Caki2 (cell line): ENCODE measurements at regions not wholly inside any gene's neighbourhood (a gene's known extent, or its start where the extent isn't known, plus 50 kb on each side); places are given as distances from the start of the nearest gene placed in this dataset.
"Not testable (repeated sequence)": the region's sequence is repeated elsewhere in the genome, so short reads cannot be mapped to it uniquely, and the experiment has no call there.

Experiments
- DNase-seq: peaks from one replicate; pipeline ENCODE4 v3.0.0-alpha.2; 2015; ENCODE audit warnings: low read depth
- in situ Hi-C: cut with HindIII; loops from 2 replicates; pipeline ENCODE4 v1.10.0; 2016; ENCODE audit warnings: low sequenced_read_pairs, low pct_unique_long_range_greater_than_20kb, mixed read lengths

DNA sequence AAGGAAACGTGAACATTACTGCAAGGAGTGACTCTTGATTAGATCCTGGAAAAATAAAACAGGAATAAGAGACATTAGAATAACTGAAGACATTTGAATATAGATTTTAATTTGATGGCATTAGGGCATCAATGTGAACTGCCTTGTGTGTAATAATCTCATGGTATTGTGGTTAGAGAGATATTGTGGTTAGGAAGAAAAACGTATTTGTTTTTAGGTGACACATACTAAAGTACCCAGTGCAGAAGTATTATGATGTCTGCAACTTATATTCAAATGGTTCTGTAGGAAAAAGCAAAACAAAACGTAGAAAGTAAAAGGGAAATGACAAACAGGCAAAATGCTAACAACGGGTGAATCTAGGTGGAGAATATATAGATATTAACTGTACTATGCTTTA, 65.9 kb upstream of the OGFRL1 start:
- in situ Hi-C loops: no loop called here
- DNase-seq: no peak

DNA sequence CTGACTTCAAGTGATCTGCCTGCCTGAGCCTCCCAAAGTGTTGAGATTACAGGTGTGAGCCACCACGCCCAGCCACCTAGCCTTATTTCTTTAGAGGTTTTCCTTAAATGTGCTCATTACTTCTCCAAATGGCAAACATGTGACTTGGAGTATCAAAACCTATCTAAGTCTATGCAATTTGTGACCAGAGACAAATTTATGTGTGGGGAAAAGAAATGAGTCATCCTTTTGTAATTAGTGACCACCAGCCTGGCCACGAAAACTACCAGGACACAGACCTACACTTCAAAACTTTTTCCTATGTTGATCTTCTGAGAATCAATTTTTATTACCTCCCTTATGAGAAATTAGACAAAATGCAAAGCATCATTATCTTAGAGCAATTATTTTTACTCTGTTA, 64.6 kb upstream of the OGFRL1 start:
- DNase-seq: no peak
- in situ Hi-C loops: no loop called here

DNA sequence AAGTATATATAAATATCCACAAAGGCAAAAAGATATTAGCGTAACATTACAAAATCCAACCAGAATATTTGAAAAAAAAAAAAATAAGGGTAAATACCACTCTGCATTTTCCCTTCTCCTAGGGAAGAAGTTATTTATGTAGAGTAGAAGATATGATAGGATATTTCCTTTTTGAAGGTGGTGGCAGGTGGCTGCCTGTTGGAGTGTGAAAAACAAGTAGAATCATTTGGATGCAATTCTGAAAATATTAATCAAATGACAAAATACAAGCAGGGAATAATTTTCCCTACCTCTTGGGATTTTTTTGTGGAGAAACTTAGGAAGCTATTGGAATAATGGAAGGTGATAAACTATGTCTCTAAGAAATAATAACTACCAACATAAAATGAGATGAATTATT, 62.5 kb upstream of the OGFRL1 start:
- DNase-seq: no peak
- in situ Hi-C loops: no loop called here

DNA sequence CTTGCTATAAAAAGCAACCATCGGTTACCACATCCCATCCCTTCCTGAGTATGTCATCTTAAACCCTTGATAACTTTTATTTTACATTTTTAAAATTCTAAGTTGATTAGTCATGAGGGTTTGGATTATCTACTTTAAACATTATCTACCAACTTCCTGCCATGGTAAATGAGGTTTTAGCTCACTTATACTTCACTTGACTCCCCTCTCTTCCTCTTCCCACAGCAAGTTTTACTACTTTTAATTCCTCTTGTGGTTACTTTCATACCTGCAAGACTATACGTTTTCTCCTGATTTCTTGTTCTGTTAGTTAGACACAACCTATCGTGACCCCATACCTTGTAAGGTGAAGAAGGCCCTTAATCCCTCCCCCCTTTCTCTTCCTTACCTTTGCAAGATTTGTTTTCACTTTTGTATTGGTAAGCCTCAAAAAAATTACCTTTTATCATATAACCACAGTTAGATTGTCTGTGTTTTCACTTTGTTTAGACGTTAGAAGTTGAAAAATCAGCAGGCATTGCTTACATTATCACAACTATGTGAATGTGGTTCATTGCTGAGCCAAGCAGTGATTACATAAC, 60.1 kb upstream of the OGFRL1 start:
- in situ Hi-C loops: no loop called here
- DNase-seq: no peak

DNA sequence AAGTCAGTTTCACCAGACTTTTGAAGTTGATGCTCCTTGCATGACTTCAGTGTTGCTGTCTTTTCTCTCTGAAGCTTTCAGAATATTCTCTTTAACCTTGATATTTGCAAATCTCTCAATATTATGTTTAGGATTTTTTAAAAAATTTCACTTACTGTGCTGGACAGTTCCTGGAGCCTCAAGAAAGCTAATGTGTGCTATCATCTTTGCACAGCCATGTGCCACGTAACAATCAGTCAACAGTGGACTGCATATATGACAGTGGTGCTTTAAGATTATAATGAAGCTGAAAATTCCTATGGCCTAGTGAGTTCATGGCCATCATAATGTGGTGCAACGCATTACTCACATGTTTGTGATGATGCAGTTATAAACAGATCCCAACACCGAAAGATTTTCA, 59.1 kb upstream of the OGFRL1 start:
- DNase-seq: no peak
- in situ Hi-C loops: no loop called here

DNA sequence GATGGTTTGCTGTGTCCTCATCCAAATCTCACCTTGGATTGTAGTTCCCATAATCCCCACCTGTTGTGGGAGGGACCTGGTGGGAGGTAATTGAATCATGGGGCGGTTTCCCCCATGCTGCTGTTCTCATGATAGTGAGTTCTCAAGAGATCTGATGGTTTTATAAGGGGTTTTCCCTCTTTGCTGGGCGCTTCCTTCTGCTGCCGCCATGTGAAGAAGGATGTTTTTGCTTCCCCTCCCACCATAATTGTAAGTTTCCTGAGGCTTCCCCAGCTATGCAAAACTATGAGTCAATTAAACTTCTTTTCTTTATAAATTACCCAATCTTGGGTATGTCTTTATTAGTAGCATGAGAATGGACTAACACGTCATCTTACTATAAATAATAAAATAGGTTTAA, 55.7 kb upstream of the OGFRL1 start:
- DNase-seq, in situ Hi-C loops: not testable (repeated sequence)

DNA sequence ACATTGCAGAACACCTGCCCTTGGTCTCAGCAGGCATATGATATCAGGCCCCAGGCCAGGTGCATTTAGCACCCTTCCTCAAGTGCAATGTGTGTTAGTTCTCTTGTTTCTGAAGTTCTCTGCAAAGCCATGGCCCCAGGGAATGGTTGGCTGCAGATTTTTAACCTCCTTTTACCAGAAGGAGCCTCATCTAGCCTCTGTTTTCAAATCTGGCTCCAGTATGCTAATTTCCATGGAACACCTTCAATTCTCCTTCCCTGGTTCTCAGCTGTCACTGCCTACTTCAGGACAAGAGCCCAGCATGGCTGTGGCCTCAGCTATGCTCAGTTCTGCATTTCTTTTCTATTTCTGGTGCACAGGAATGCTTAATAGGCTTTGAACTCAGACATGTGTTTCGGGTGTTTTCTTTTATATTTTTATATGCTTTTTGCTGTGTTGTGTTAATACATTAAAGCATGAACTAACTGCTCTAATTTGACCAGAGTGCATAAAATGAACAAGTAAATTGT, 51.6 kb upstream of the OGFRL1 start:
- no peak for DNase-seq
- in situ Hi-C loops: no loop called here

DNA sequence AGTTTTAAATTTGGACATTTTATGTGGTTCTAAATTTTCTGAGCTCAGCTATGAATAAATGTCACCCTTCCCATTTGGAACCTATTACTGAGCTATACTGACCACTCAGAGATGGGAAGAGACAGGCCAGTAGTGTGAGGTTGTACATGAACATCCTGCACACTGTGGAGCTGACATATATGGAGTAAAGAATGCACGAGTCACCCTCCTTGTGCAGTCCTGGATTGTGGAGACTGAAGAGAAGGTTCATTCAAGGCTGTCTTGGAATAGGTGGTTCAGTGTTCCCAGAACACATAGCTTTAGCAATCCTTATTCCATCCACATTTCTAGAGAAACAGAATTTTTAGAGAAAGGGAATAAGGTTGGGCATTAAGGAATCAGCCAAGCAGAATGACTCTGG, 50.3 kb upstream of the OGFRL1 start:
- peak; percentile 30 for DNase-seq
- in situ Hi-C loops: no loop called here
